Osteocyte (in vitro differentiated cells): ENCODE measurements at regions not wholly inside any gene's neighbourhood (a gene's known extent, or its start where the extent isn't known, plus 50 kb on each side); places are given as distances from the start of the nearest gene placed in this dataset.

Experiments
- DNase-seq: peaks from one replicate; pipeline ENCODE4 v3.0.0; 2021; ENCODE audit warnings: mixed read lengths; ENCODE audit not compliant: unreplicated experiment; ENCODE audit errors: extremely low spot score
- H3K27ac Mint-ChIP-seq: one replicate; pipeline ENCODE4 v1.8.0; 2021; ENCODE audit warnings: mild to moderate bottlenecking, mixed read lengths; ENCODE audit not compliant: unreplicated experiment
- H3K27me3 Mint-ChIP-seq: one replicate; pipeline ENCODE4 v1.8.0; 2021; ENCODE audit warnings: mixed read lengths; ENCODE audit not compliant: unreplicated experiment
- H3K36me3 Mint-ChIP-seq: one replicate; pipeline ENCODE4 v1.8.0; 2021; ENCODE audit warnings: mixed read lengths; ENCODE audit not compliant: unreplicated experiment
- H3K4me1 Mint-ChIP-seq: one replicate; pipeline ENCODE4 v1.8.0; 2021; ENCODE audit warnings: mixed read lengths; ENCODE audit not compliant: unreplicated experiment
- H3K4me3 Mint-ChIP-seq: one replicate; pipeline ENCODE4 v1.8.0; 2021; ENCODE audit warnings: mild to moderate bottlenecking, moderate library complexity, mixed read lengths; ENCODE audit not compliant: unreplicated experiment
- H3K9me3 Mint-ChIP-seq: one replicate; pipeline ENCODE4 v1.8.0; 2021; ENCODE audit warnings: mixed read lengths; ENCODE audit not compliant: unreplicated experiment
- TF ChIP-seq, protein P1 (sequence below): fragments of 200-600 bp; sonication (generic); IDR thresholded peaks from 2 replicates; pipeline ENCODE4 v1.5.0; 2021; ENCODE audit warnings: antibody characterized with exemption, mild to moderate bottlenecking, moderate library complexity

DNA sequence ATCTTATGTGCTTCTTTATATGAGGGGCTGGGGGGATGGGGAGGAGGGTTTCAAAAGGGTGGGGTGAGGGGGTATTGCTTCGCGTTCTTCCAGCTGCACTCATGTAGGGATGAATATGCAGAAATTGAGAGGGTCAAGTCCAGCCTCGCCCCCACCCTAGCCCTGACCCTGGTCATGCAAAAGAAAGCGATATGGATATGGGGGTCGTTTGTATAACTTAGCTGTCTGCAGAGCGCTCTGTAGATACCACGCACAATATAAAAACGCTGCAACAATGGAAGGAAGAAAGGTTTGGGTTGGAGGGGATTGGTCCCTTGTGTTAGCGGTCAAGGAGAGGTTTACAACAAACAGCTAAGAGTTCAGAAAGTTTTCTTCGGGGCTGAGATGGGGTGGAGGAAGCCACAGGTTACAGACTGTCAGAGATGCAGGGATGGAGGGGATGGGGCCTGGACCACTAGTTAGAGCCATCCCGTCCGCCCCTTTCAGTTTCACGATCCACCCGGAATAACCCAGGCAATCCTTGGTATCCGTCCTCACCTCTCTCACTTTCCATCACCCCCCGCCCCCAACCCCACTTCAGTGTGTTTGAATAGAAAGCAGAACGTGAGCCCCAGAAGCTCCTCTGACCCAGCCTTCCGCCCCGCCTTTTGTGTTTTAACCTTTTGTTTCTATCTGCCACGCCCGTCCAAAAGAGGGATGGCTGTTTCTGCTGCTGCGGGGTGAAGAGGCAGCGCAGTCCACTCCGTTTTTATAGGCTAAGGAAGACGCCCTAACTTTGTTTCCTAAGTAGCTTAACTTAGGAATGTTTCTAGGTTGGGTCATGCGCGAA is 73.5 kb downstream of the SOX4 start:
- TF ChIP-seq, protein P1, sequence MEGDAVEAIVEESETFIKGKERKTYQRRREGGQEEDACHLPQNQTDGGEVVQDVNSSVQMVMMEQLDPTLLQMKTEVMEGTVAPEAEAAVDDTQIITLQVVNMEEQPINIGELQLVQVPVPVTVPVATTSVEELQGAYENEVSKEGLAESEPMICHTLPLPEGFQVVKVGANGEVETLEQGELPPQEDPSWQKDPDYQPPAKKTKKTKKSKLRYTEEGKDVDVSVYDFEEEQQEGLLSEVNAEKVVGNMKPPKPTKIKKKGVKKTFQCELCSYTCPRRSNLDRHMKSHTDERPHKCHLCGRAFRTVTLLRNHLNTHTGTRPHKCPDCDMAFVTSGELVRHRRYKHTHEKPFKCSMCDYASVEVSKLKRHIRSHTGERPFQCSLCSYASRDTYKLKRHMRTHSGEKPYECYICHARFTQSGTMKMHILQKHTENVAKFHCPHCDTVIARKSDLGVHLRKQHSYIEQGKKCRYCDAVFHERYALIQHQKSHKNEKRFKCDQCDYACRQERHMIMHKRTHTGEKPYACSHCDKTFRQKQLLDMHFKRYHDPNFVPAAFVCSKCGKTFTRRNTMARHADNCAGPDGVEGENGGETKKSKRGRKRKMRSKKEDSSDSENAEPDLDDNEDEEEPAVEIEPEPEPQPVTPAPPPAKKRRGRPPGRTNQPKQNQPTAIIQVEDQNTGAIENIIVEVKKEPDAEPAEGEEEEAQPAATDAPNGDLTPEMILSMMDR: no peak
- Mint-ChIP-seq H3K4me1 (peaks cover 30% of the 10 kb centered on the region), H3K27me3 (peaks cover 61% of the 10 kb centered on the region), H3K9me3 (no peaks in the 10 kb centered on the region), H3K27ac (no peak overlapping the region), H3K36me3 (no peaks in the 10 kb centered on the region), H3K4me3 (peak overlapping the region; percentile 81)
- no peak for DNase-seq

DNA sequence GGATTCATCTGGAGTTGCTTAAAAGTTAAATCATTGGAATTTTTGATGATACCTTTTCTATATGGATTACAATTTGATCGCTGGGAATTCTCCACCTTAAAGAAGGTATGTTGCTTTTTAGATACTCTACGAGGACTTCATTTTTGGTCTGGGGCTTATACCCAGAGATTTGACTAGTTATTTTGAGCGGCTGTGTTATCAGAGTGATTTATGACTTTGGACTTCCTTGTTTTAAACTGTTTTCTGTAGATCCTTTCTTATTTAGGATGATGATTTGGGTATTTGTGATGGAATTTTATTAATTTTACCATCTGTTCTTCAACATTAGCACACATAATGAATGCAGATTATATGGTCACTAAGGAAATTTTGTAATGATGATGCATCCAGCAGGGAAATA is 75.2 kb downstream of the SOX4 start:
- Mint-ChIP-seq H3K4me1 (peaks cover 28% of the 10 kb centered on the region), H3K9me3 (no peaks in the 10 kb centered on the region), H3K27me3 (peaks cover 45% of the 10 kb centered on the region), H3K4me3 (no peak overlapping the region), H3K27ac (no peak overlapping the region), H3K36me3 (peaks cover 2% of the 10 kb centered on the region)
- TF ChIP-seq, protein P1: no peak
- no peak for DNase-seq

DNA sequence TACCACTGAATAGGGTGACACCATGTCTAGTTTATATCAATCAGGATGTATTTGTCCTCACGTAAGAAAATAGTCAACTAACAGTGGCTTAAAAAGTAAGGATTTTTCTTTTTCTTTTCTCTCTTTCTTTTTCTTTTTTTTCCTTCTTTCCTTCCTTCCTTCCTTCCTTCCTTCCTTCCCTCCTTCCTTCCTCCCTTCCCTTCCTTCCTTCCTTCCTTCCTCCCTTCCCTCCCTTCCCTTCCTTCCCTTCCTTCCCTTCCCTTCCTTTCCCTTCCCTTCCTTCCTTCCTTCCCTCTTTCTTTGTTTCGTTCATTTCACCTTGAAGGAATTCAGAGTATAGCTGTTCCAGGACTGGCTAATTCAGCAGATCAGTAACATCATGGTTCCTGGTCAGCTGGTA is 83.2 kb downstream of the SOX4 start:
- Mint-ChIP-seq H3K4me1 (peaks cover 5% of the 10 kb centered on the region), H3K27me3 (no peaks in the 10 kb centered on the region), H3K27ac (no peak overlapping the region), H3K36me3 (peaks cover 2% of the 10 kb centered on the region), H3K9me3 (no peaks in the 10 kb centered on the region), H3K4me3 (no peak overlapping the region)
- TF ChIP-seq, protein P1: no peak
- no peak for DNase-seq

DNA sequence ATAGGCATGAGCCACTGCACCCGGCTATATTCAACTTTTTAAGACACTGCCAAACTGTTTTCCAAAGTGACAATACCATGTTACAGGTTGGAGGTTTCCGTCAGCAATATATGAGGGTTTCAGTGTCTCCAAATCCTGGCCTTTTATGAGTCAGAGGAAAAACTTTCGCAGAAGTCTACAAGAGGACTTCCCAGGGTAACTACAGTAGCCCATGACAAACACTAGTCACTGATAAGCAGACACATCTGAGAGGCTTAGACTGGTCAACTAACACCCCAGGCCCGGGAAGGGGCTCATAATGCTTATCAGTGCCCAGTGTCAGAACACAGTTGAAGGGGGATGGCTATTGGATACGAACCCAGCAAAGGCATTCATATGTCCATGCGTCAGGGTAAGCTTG is 85.4 kb downstream of the SOX4 start:
- Mint-ChIP-seq H3K27ac (no peak overlapping the region), H3K4me3 (no peak overlapping the region), H3K9me3 (no peaks in the 10 kb centered on the region), H3K27me3 (no peaks in the 10 kb centered on the region), H3K36me3 (no peaks in the 10 kb centered on the region), H3K4me1 (peaks cover 5% of the 10 kb centered on the region)
- TF ChIP-seq, protein P1: no peak
- DNase-seq: no peak

DNA sequence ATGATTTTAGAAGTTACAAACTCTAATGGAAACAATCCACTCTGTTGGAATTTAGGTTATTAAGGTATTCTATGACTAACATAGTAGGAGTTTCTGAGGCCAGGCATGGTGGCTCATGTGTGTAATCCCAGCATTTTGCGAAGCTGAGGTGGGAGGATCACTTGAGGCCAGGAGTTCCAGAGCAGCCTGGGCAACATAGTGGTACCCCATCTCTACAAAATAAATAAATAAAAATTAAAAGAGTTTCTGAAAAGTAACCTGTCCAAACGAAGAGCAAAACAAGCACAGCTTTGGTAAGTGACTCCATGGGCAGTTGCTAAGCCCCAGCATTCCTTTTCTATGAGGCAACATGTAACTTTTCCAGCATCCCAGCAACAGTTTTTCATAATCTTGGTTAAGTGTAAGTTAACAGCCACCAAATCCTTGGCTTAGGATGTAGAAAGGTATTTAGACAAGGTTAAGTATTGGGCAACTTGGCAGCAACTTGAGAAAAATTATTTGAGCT is 86.3 kb downstream of the SOX4 start:
- no peak overlapping the region for H3K4me3 Mint-ChIP-seq
- H3K4me1 Mint-ChIP-seq: peaks cover 5% of the 10 kb centered on the region
- TF ChIP-seq, protein P1: no peak
- DNase-seq: no peak
- no peak overlapping the region for H3K27ac Mint-ChIP-seq
- no peaks in the 10 kb centered on the region for H3K9me3 Mint-ChIP-seq
- H3K36me3 Mint-ChIP-seq: no peaks in the 10 kb centered on the region
- H3K27me3 Mint-ChIP-seq: no peaks in the 10 kb centered on the region
